ENCODE measurements at regions not wholly inside any gene's neighbourhood (a gene's known extent, or its start where the extent isn't known, plus 50 kb on each side); places are given as distances from the start of the nearest gene placed in this dataset.

DNA sequence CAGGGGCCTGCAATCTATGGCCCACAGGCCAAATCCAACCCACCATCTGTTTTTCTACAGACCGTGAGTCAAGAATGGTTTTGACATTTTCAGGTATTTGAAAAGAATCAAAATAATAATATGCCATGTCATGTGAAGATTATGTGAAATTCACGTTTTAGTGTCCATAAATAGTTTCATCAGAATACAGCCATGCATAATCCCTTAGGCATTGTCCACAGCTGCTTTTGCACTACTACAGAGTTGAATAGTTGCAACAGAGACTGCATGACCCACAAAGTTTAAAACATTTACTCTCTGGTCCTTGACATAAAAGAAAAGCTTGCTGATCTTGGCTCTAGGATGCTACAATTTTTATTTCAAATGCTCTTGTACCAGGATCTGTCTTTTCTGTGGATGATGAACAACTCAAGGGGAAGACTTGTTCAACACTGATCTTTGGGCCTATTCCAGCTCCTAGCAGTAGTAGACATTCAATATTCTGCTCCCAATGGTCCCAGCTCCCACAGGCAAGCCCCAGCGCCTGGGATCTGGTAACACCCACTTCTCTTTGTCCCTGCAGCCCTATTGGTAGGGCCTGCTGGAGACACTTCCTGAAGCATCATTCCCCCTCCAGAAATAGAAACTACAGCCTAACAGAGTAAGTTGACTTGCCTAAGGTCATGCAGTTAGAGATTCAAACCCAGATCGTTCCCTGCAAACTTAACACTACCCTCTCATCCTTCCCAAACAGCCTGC lies 76.9 kb downstream of the MRPL46 start:
- no peaks in the 10 kb centered on the region for H3K4me1 ChIP-seq (ENCODE audit: control insufficient read depth, insufficient read depth, low read length)
- H3K27ac ChIP-seq (ENCODE audit: extremely low read depth, low read depth, low read length), result no peak overlapping the region
- no peak overlapping the region for H3K4me3 ChIP-seq (ENCODE audit: low read depth, low read length)
- ChIA-PET POLR2A (no interaction called here), CTCF (no interaction called here)
- no peaks in the 10 kb centered on the region for H3K9me3 ChIP-seq (ENCODE audit: control insufficient read depth, insufficient read depth, low read depth, low read length)
- no peak for TF ChIP-seq KLF8 (tag by site-specific recombination; IDR thresholded peaks at IDR 0.05)
- H3K36me3 ChIP-seq (ENCODE audit: control insufficient read depth in 2 of 2, insufficient read depth in 1 of 2, low read length in 2 of 2), result no peaks in the 10 kb centered on the region

DNA sequence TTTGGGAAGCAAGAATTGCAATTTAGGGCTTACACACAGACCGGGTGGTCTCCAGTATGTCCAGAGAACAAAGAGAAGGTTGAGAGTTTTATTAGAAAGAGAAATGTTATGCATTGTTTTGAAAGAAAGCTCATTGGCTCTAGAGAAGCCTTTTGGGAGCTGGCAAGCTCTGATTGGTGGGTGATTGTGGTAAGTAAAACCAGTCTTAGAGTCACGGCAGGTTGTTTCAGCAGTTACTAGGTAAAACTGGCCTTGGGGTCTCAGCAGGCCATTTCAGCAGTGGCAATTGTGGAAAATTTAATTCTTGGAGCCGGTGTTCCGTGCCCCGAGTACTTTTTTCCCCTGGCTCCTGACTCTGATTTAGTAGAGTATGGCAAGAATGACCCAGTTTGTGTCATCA lies 78.1 kb downstream of the MRPL46 start:
- ChIA-PET CTCF (no interaction called here), POLR2A (no interaction called here)
- no peak overlapping the region for H3K27ac ChIP-seq (ENCODE audit: extremely low read depth, low read depth, low read length)
- H3K9me3 ChIP-seq (ENCODE audit: control insufficient read depth, insufficient read depth, low read depth, low read length), result no peaks in the 10 kb centered on the region
- H3K4me1 ChIP-seq (ENCODE audit: control insufficient read depth, insufficient read depth, low read length), result no peaks in the 10 kb centered on the region
- H3K36me3 ChIP-seq (ENCODE audit: control insufficient read depth in 2 of 2, insufficient read depth in 1 of 2, low read length in 2 of 2), result no peaks in the 10 kb centered on the region
- no peak for TF ChIP-seq KLF10 (tag by site-specific recombination; IDR thresholded peaks at IDR 0.05)
- no peak for TF ChIP-seq ZEB2 (tag by site-specific recombination; IDR thresholded peaks at IDR 0.05)
- TF ChIP-seq ZBTB7A (tag by site-specific recombination; IDR thresholded peaks at IDR 0.05; ENCODE audit: low read depth), result no peak
- no peak for TF ChIP-seq ZNF626 (tag by site-specific recombination; IDR thresholded peaks at IDR 0.05)
- no peak overlapping the region for H3K4me3 ChIP-seq (ENCODE audit: low read depth, low read length)

- TF ChIP-seq KLF9 (tag by site-specific recombination; IDR thresholded peaks at IDR 0.05; ENCODE audit: low read depth) (no peak), GLIS1 (tag by site-specific recombination; IDR thresholded peaks at IDR 0.05) (peak; percentile 93)
- no peak overlapping the region for H3K4me3 ChIP-seq (ENCODE audit: low read depth, low read length)
- H3K4me1 ChIP-seq (ENCODE audit: control insufficient read depth, insufficient read depth, low read length), result no peaks in the 10 kb centered on the region
- ChIA-PET CTCF (interaction anchor here (0.7 kb wide), 1 partner anchor 146 kb away, joined by 3 read pairs; no protein-coding TSS in a partner anchor), POLR2A (no interaction called here)
- no peaks in the 10 kb centered on the region for H3K9me3 ChIP-seq (ENCODE audit: control insufficient read depth, insufficient read depth, low read depth, low read length)
- no peaks in the 10 kb centered on the region for H3K36me3 ChIP-seq (ENCODE audit: control insufficient read depth in 2 of 2, insufficient read depth in 1 of 2, low read length in 2 of 2)
- H3K27ac ChIP-seq (ENCODE audit: extremely low read depth, low read depth, low read length), result no peak overlapping the region
Observed at GRCh38 chr15:88388686-88389085, 78.5 kb downstream of the MRPL46 start.

- H3K4me3 ChIP-seq (ENCODE audit: low read depth, low read length), result no peak overlapping the region
- H3K4me1 ChIP-seq (ENCODE audit: control insufficient read depth, insufficient read depth, low read length), result no peaks in the 10 kb centered on the region
- ChIA-PET POLR2A (no interaction called here), CTCF (no interaction called here)
- H3K36me3 ChIP-seq (ENCODE audit: control insufficient read depth in 2 of 2, insufficient read depth in 1 of 2, low read length in 2 of 2), result no peaks in the 10 kb centered on the region
- no peaks in the 10 kb centered on the region for H3K9me3 ChIP-seq (ENCODE audit: control insufficient read depth, insufficient read depth, low read depth, low read length)
- H3K27ac ChIP-seq (ENCODE audit: extremely low read depth, low read depth, low read length), result no peak overlapping the region
- TF ChIP-seq SETDB1 (IDR thresholded peaks at IDR 0.05; ENCODE audit: insufficient read length, low read length) (no peak), ZFHX2 (tag by site-specific recombination; conservative IDR thresholded peaks at IDR 0.05) (0 out of 2 replicates have a peak, but pooled peaks have one; percentile 8)
Observed at GRCh38 chr15:88385078-88385700, 82.0 kb downstream of the MRPL46 start.

DNA sequence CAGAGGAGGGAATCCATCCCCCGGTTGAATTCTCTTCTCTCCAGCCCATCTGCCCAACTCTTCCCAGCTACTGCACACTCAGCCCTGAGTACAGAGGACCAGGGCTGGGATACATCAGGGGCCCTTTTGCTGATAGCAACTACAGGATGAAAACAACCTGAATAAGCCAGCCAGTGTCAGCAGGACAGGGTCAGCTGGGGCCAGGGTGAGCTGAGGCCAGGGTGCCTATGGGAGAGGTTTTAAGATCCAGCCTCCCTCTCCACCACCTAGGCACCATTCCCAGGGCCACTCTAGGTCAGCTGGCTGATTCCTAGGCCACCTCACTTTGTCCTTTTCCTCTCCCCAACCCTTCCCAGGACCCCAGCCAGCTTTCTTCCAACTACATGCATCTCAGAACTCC lies 83.8 kb downstream of the MRPL46 start:
- Histone ChIP-seq H3K27ac (ENCODE audit: extremely low read depth, low read depth, low read length) (no peak overlapping the region), H3K4me1 (ENCODE audit: control insufficient read depth, insufficient read depth, low read length) (no peaks in the 10 kb centered on the region), H3K9me3 (ENCODE audit: control insufficient read depth, insufficient read depth, low read depth, low read length) (no peaks in the 10 kb centered on the region), H3K4me3 (ENCODE audit: low read depth, low read length) (no peak overlapping the region), H3K36me3 (ENCODE audit: control insufficient read depth in 2 of 2, insufficient read depth in 1 of 2, low read length in 2 of 2) (no peaks in the 10 kb centered on the region)
- ChIA-PET POLR2A (no interaction called here), CTCF (interaction anchor here (0.8 to 1.8 kb wide), 2 partner anchors 8 to 52 kb away, joined by 3 to 9 read pairs; no protein-coding TSS in a partner anchor)
- no peak for TF ChIP-seq ZEB2 (tag by site-specific recombination; IDR thresholded peaks at IDR 0.05)
- TF ChIP-seq, protein P1, sequence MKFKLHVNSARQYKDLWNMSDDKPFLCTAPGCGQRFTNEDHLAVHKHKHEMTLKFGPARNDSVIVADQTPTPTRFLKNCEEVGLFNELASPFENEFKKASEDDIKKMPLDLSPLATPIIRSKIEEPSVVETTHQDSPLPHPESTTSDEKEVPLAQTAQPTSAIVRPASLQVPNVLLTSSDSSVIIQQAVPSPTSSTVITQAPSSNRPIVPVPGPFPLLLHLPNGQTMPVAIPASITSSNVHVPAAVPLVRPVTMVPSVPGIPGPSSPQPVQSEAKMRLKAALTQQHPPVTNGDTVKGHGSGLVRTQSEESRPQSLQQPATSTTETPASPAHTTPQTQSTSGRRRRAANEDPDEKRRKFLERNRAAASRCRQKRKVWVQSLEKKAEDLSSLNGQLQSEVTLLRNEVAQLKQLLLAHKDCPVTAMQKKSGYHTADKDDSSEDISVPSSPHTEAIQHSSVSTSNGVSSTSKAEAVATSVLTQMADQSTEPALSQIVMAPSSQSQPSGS (tag by site-specific recombination; IDR thresholded peaks at IDR 0.05; ENCODE audit: low read depth), result no peak
- no peak for TF ChIP-seq HIC1 (tag by site-specific recombination; IDR thresholded peaks at IDR 0.05)
- TF ChIP-seq ZNF223 (tag by site-specific recombination; IDR thresholded peaks at IDR 0.05), result no peak
- TF ChIP-seq GLIS2 (tag by site-specific recombination; IDR thresholded peaks at IDR 0.05), result no peak
- no peak for TF ChIP-seq KLF7 (tag by site-specific recombination; IDR thresholded peaks at IDR 0.05; ENCODE audit: borderline replicate concordance)
- no peak for TF ChIP-seq ZNF26 (tag by site-specific recombination; IDR thresholded peaks at IDR 0.05)
- TF ChIP-seq, protein P2, sequence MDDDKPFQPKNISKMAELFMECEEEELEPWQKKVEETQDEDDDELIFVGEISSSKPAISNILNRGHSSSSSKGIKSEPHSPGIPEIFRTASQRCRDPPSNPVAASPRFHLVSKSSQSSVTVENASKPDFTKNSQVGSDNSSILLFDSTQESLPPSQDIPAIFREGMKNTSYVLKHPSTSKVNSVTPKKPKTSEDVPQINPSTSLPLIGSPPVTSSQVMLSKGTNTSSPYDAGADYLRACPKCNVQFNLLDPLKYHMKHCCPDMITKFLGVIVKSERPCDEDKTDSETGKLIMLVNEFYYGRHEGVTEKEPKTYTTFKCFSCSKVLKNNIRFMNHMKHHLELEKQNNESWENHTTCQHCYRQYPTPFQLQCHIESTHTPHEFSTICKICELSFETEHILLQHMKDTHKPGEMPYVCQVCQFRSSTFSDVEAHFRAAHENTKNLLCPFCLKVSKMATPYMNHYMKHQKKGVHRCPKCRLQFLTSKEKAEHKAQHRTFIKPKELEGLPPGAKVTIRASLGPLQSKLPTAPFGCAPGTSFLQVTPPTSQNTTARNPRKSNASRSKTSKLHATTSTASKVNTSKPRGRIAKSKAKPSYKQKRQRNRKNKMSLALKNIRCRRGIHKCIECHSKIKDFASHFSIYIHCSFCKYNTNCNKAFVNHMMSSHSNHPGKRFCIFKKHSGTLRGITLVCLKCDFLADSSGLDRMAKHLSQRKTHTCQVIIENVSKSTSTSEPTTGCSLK (tag by site-specific recombination; IDR thresholded peaks at IDR 0.05), result no peak

Data from HEK293 (cell line).